Mucosa of rectum (tissue), 2 donors: ENCODE measurements at regions not wholly inside any gene's neighbourhood (a gene's known extent, or its start where the extent isn't known, plus 50 kb on each side); places are given as distances from the start of the nearest gene placed in this dataset.
"Not testable (repeated sequence)": the region's sequence is repeated elsewhere in the genome, so short reads cannot be mapped to it uniquely, and the experiment has no call there.

Experiments used
- H3K27ac ChIP-seq, 2 donors: one replicate each; pipeline ENCODE4 v1.7.0; 2013; ENCODE audit warnings: inconsistent platforms in 2 of 2, low read depth in 2 of 2, low read length in 2 of 2
- H3K27me3 ChIP-seq, 2 donors: one replicate each; pipeline ENCODE4 v1.7.0; 2013; ENCODE audit warnings: low read length in 2 of 2; ENCODE audit not compliant: control insufficient read depth in 2 of 2, insufficient read depth in 2 of 2
- H3K36me3 ChIP-seq, 2 donors: one replicate each; pipeline ENCODE4 v1.7.0; 2013; ENCODE audit warnings: low read length in 2 of 2; ENCODE audit not compliant: control insufficient read depth in 2 of 2, insufficient read depth in 2 of 2
- H3K4me1 ChIP-seq, 2 donors: one replicate each; pipeline ENCODE4 v1.7.0; 2013; ENCODE audit warnings: low read length in 2 of 2, mild to moderate bottlenecking in 1 of 2; ENCODE audit not compliant: control insufficient read depth in 2 of 2, insufficient read depth in 2 of 2
- H3K4me3 ChIP-seq, 2 donors: one replicate each; pipeline ENCODE4 v1.7.0; 2013; ENCODE audit warnings: low read length in 2 of 2
- H3K9ac ChIP-seq, 2 donors: one replicate each; pipeline ENCODE4 v1.7.0; 2013; ENCODE audit warnings: low read length in 2 of 2, low read depth in 1 of 2, mild to moderate bottlenecking in 1 of 2
- H3K9me3 ChIP-seq, 2 donors: one replicate each; pipeline ENCODE4 v1.7.0; 2013; ENCODE audit warnings: low read length in 2 of 2; ENCODE audit not compliant: control insufficient read depth in 2 of 2
- donor health status: healthy.
- donor health status: Normal muscosa, but diverticular disease.

GRCh38 chr5:14993459-14994133, 122.0 kb upstream of the ANKH start:
- not testable (repeated sequence) for H3K4me1 ChIP-seq, H3K27ac ChIP-seq, H3K9ac ChIP-seq, H3K36me3 ChIP-seq, H3K27me3 ChIP-seq, H3K9me3 ChIP-seq
- H3K4me3 ChIP-seq, result peak overlapping the region in 1 of 2 donors; percentile 63

- H3K27ac ChIP-seq, result peak overlapping the region; percentile 16 to 29
- H3K36me3 ChIP-seq, H3K27me3 ChIP-seq, H3K9me3 ChIP-seq: not testable (repeated sequence)
- peak overlapping the region; percentile 1 to 63 for H3K4me3 ChIP-seq
- peak overlapping the region in 1 of 2 donors; percentile 38 for H3K9ac ChIP-seq
- H3K4me1 ChIP-seq, result peaks cover 0 to 11% of the 10 kb centered on the region in 2 donors
Measured at GRCh38 chr5:14992751-14993458, 121.3 kb upstream of the ANKH start.

GRCh38 chr5:14988223-14988622, 116.6 kb upstream of the ANKH start:
- Histone ChIP-seq H3K4me1 (peaks cover 7 to 20% of the 10 kb centered on the region in 2 donors), H3K27me3 (no peaks in the 10 kb centered on the region), H3K27ac (no peak overlapping the region), H3K9me3 (no peaks in the 10 kb centered on the region), H3K4me3 (no peak overlapping the region), H3K36me3 (no peaks in the 10 kb centered on the region), H3K9ac (no peak overlapping the region)

- no peaks in the 10 kb centered on the region for H3K27me3 ChIP-seq
- H3K9me3 ChIP-seq, result no peaks in the 10 kb centered on the region
- H3K36me3 ChIP-seq, result no peaks in the 10 kb centered on the region
- H3K27ac ChIP-seq, result no peak overlapping the region
- H3K9ac ChIP-seq, result no peak overlapping the region
- H3K4me1 ChIP-seq, result peaks cover 7 to 22% of the 10 kb centered on the region in 2 donors
- no peak overlapping the region for H3K4me3 ChIP-seq
Measured at GRCh38 chr5:14986413-14986812, 114.8 kb upstream of the ANKH start.

- Histone ChIP-seq H3K9me3 (no peaks in the 10 kb centered on the region), H3K36me3 (no peaks in the 10 kb centered on the region)
Measured at GRCh38 chr5:14983666-14984441, 112.3 kb upstream of the ANKH start.

GRCh38 chr5:14980698-14981097, 109.1 kb upstream of the ANKH start:
- H3K4me1 ChIP-seq, result peaks cover 10 to 25% of the 10 kb centered on the region in 2 donors

More at GRCh38 chr5:14983666-14984441, 112.3 kb upstream of the ANKH start:
- Histone ChIP-seq H3K9ac (peak overlapping the region in 1 of 2 donors; percentile 1), H3K4me3 (no peak overlapping the region), H3K27me3 (no peaks in the 10 kb centered on the region), H3K4me1 (peaks cover 7 to 22% of the 10 kb centered on the region in 2 donors), H3K27ac (peak overlapping the region in 1 of 2 donors; percentile 48)

GRCh38 chr5:14977058-14977685, 105.6 kb upstream of the ANKH start:
- Histone ChIP-seq H3K36me3 (no peaks in the 10 kb centered on the region), H3K9ac (no peak overlapping the region), H3K4me3 (no peak overlapping the region), H3K9me3 (no peaks in the 10 kb centered on the region), H3K27me3 (no peaks in the 10 kb centered on the region), H3K27ac (peak overlapping the region; percentile 4 to 59), H3K4me1 (peaks cover 4 to 10% of the 10 kb centered on the region in 2 donors)

More at GRCh38 chr5:14980698-14981097, 109.1 kb upstream of the ANKH start:
- H3K9me3 ChIP-seq, result no peaks in the 10 kb centered on the region
- H3K36me3 ChIP-seq, result no peaks in the 10 kb centered on the region
- H3K9ac ChIP-seq, result no peak overlapping the region
- H3K4me3 ChIP-seq, result no peak overlapping the region
- no peak overlapping the region for H3K27ac ChIP-seq
- no peaks in the 10 kb centered on the region for H3K27me3 ChIP-seq

- H3K36me3 ChIP-seq, result no peaks in the 10 kb centered on the region
- peak overlapping the region; percentile 4 to 59 for H3K27ac ChIP-seq
- H3K9me3 ChIP-seq, result no peaks in the 10 kb centered on the region
Measured at GRCh38 chr5:14976486-14976885, 104.9 kb upstream of the ANKH start.

GRCh38 chr5:14971873-14972272, 100.3 kb upstream of the ANKH start:
- no peaks in the 10 kb centered on the region for H3K9me3 ChIP-seq
- H3K4me3 ChIP-seq, result no peak overlapping the region
- peaks cover 4 to 8% of the 10 kb centered on the region in 2 donors for H3K4me1 ChIP-seq
- H3K36me3 ChIP-seq, result no peaks in the 10 kb centered on the region
- H3K9ac ChIP-seq, result no peak overlapping the region
- H3K27me3 ChIP-seq, result no peaks in the 10 kb centered on the region
- H3K27ac ChIP-seq, result no peak overlapping the region

More at GRCh38 chr5:14976486-14976885, 104.9 kb upstream of the ANKH start:
- Histone ChIP-seq H3K9ac (no peak overlapping the region), H3K4me1 (peaks cover 4 to 10% of the 10 kb centered on the region in 2 donors), H3K4me3 (no peak overlapping the region), H3K27me3 (no peaks in the 10 kb centered on the region)
